GM18873 (cell line): ENCODE measurements at regions not wholly inside any gene's neighbourhood (a gene's known extent, or its start where the extent isn't known, plus 50 kb on each side); places are given as distances from the start of the nearest gene placed in this dataset.

Experiments used
- ATAC-seq: cut with Tn5 transposase; IDR thresholded peaks from one replicate; pipeline ENCODE4 v1.9.1; 2021; ENCODE audit warnings: mild to moderate bottlenecking, moderate library complexity, moderate number of reproducible peaks; ENCODE audit not compliant: unreplicated experiment, low FRiP score

- ATAC-seq: no peak
Measured at GRCh38 chr1:212557739-212558692, 50.5 kb upstream of the ATF3 start.

DNA sequence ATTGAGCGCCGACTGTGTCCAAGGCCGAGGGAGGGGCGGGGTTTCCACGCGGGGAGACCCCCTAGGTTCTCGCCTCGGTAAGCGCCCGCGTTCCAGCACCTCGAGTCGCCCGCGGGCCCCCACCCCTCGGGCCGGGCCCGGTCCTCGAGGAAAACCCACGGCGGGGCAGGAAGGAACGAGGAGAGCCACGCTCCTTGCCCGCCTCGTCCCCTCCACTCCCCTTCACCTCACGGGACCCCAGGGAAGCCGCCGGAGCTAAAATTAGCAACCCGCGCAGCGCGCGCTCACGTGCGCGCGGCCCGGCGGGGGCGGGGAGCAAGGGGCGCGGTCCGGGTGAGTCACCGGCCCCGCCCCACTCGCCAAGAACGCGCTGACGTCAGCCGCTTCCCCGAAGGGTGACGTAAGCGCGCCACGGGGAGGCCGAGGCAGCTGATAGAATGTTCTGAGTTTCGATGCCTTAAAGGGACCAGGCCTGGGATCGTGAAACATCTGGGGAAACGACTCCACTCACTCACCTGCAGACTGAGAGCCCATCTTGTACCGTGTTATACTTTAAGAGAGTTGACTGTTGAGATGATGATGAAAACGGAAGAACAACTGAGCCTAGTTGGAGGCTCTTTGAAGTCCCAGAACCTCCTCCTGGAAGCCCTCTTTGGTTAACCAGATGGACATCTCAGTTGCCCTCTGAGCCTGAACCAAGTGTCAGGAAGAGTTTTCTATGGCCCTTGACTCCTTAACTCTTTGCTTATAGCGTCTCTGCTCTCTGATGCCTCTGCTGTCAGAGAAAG, 49.7 kb upstream of the ATF3 start:
- ATAC-seq: peak; percentile 80
